ENCODE measurements at regions not wholly inside any gene's neighbourhood (a gene's known extent, or its start where the extent isn't known, plus 50 kb on each side); places are given as distances from the start of the nearest gene placed in this dataset.

- no peak overlapping the region for H3K4me3 Mint-ChIP-seq
Measured at GRCh38 chr7:116093516-116094301, 63.1 kb upstream of the TFEC start.

GRCh38 chr7:116095396-116095795 is 64.8 kb upstream of the TFEC start:
- no peaks in the 10 kb centered on the region for H3K4me1 Mint-ChIP-seq (ENCODE audit: low read depth)
- H3K27ac Mint-ChIP-seq: no peak overlapping the region
- intact Hi-C loops (cut with micrococcal nuclease): no loop called here
- H3K27me3 Mint-ChIP-seq: no peaks in the 10 kb centered on the region
- H3K9me3 Mint-ChIP-seq: no peaks in the 10 kb centered on the region
- no peaks in the 10 kb centered on the region for H3K36me3 Mint-ChIP-seq (ENCODE audit: low read depth)
- ChIA-PET CTCF (no interaction called here), POLR2A (no interaction called here)
- ATAC-seq (no peak), DNase-seq (no peak)
- TF ChIP-seq CTCF (IDR thresholded peaks at IDR 0.05): no peak
- H3K4me3 Mint-ChIP-seq: no peak overlapping the region

More at GRCh38 chr7:116093516-116094301, 63.1 kb upstream of the TFEC start:
- CTCF ChIA-PET: no interaction called here
- TF ChIP-seq CTCF (IDR thresholded peaks at IDR 0.05): no peak
- H3K27ac Mint-ChIP-seq: no peak overlapping the region
- no peaks in the 10 kb centered on the region for H3K9me3 Mint-ChIP-seq
- intact Hi-C loops (cut with micrococcal nuclease): no loop called here
- ATAC-seq (no peak), DNase-seq (no peak)
- no peaks in the 10 kb centered on the region for H3K36me3 Mint-ChIP-seq (ENCODE audit: low read depth)
- POLR2A ChIA-PET: no interaction called here
- H3K27me3 Mint-ChIP-seq: no peaks in the 10 kb centered on the region
- H3K4me1 Mint-ChIP-seq (ENCODE audit: low read depth): no peaks in the 10 kb centered on the region

GRCh38 chr7:116097365-116098009 is 66.9 kb upstream of the TFEC start:
- no peak overlapping the region for H3K27ac Mint-ChIP-seq
- ATAC-seq: no peak
- no peak for DNase-seq
- H3K36me3 Mint-ChIP-seq (ENCODE audit: low read depth): no peaks in the 10 kb centered on the region
- POLR2A ChIA-PET: no interaction called here
- intact Hi-C loops (cut with micrococcal nuclease): no loop called here
- H3K4me1 Mint-ChIP-seq (ENCODE audit: low read depth): no peaks in the 10 kb centered on the region
- H3K4me3 Mint-ChIP-seq: no peak overlapping the region
- TF ChIP-seq CTCF (IDR thresholded peaks at IDR 0.05): no peak
- CTCF ChIA-PET: no interaction called here
- no peaks in the 10 kb centered on the region for H3K9me3 Mint-ChIP-seq
- peaks cover 4% of the 10 kb centered on the region for H3K27me3 Mint-ChIP-seq

GRCh38 chr7:116098175-116098574 is 67.6 kb upstream of the TFEC start:
- TF ChIP-seq CTCF (IDR thresholded peaks at IDR 0.05): no peak
- no peaks in the 10 kb centered on the region for H3K9me3 Mint-ChIP-seq
- CTCF ChIA-PET: no interaction called here
- H3K27me3 Mint-ChIP-seq: peaks cover 6% of the 10 kb centered on the region
- no peaks in the 10 kb centered on the region for H3K36me3 Mint-ChIP-seq (ENCODE audit: low read depth)
- no peak for DNase-seq
- intact Hi-C loops (cut with micrococcal nuclease): no loop called here
- POLR2A ChIA-PET: no interaction called here
- ATAC-seq: no peak
- H3K4me3 Mint-ChIP-seq: no peak overlapping the region
- no peaks in the 10 kb centered on the region for H3K4me1 Mint-ChIP-seq (ENCODE audit: low read depth)
- H3K27ac Mint-ChIP-seq: no peak overlapping the region

- H3K27me3 Mint-ChIP-seq: peaks cover 6% of the 10 kb centered on the region
- ChIA-PET CTCF (no interaction called here), POLR2A (no interaction called here)
- no peaks in the 10 kb centered on the region for H3K4me1 Mint-ChIP-seq (ENCODE audit: low read depth)
- H3K36me3 Mint-ChIP-seq (ENCODE audit: low read depth): no peaks in the 10 kb centered on the region
- no peaks in the 10 kb centered on the region for H3K9me3 Mint-ChIP-seq
- ATAC-seq: no peak
- intact Hi-C loops (cut with micrococcal nuclease): no loop called here
- no peak overlapping the region for H3K27ac Mint-ChIP-seq
- TF ChIP-seq CTCF (IDR thresholded peaks at IDR 0.05): no peak
- H3K4me3 Mint-ChIP-seq: no peak overlapping the region
- DNase-seq: no peak
Measured at GRCh38 chr7:116100626-116101025, 70.1 kb upstream of the TFEC start.
